ENCODE measurements at regions not wholly inside any gene's neighbourhood (a gene's known extent, or its start where the extent isn't known, plus 50 kb on each side); places are given as distances from the start of the nearest gene placed in this dataset.

DNA sequence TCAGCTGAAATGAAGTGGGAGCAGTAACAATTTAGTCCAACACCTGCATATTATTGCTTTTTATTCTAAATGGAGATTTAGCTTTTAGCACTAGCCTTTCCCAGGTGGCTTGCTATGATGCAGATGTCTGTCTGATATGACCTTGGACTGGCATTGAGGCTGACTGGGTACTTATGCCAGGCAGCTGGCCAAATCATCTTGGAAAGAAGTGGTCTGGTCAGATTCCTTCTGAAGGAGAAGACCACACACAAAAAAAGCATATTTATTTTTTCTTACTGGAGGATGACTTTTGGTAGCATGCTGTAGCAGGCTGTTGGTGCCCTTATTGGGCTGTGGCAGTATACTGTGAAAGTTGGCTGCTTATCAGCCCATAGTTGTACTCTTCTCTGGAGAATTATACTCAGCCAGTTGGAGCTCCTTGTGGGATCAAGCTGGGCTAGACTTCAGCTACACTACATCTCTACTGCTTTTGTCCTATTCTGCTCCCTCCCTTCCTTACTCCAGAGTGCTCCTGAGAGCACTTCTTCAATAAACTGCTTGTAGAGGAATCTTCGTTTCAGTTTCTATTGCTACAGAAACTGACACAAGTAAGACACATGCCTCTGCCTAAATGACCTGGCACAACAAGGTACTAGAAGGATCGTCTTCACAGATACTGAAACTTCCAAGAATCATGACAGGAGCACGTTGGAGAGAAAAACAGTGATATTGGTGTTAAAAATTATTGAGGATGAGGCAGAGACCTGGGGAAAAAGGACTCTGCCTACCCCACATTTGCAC, 196.8 kb upstream of the RPS6KA3 start:
- no peak for DNase-seq

- DNase-seq = no peak
Observed at GRCh38 chrX:20461576-20461975, 194.9 kb upstream of the RPS6KA3 start.

DNA sequence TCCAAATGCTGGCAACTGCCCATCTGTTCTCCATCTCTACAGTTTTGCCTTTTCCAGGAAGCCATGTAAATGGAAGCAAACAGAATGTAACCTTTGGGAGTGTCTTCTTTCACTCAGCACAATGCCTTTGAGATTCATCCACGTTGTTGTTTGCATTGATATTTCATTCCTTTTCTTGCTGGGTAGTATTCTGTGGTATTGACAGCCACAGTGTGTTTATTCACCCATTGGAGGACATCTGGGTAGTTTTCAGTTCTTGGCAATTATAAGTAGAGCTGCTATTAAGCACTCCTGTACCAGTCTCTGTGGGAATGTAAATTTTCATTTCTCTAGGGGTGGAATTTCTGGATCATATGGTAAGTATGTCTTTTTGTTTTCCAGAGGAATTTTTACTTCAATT, 194.3 kb upstream of the RPS6KA3 start:
- DNase-seq = no peak

- no peak for DNase-seq
Observed at GRCh38 chrX:20459410-20460350, 193.0 kb upstream of the RPS6KA3 start.

- no peak for DNase-seq
Observed at GRCh38 chrX:20456971-20457370, 190.3 kb upstream of the RPS6KA3 start.

- no peak for DNase-seq
Observed at GRCh38 chrX:20455001-20455400, 188.3 kb upstream of the RPS6KA3 start.

DNA sequence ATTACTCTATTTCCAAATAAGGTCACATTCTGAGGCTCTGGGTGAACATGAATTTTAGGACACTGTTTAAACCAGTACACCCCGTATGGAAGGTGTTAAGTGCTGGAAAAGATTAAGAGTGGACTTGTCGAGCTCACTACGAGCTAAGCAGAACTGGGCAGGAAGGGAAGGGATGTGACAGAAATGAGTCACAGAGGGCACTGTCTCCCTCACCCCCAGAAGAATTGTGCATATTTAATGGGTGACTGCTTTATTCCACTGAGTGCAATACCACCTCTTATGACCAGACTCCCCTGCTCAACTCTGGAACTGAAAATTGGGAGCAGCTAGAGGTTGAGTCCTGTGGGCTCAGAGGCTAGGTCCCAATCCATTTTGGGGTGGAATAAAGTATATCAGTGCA, 187.4 kb upstream of the RPS6KA3 start:
- no peak for DNase-seq

DNA sequence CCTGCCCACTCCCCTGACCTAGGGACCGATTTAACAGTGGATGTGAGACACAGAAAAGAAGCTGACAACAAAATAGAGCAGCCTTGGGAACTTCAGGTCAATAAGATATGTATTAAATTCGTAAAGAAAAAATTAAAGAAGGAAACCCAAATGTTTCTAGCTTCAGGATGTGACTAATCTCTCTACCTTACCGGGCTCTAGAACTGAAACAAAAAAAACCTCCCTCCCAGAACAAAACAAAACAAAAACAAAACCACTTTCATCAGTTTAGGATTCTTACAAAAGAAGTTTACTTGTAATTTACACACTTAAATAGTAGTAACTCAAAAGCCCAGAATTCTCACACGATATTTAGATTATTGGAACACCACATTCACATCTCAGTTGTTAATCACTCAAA, 185.8 kb upstream of the RPS6KA3 start:
- DNase-seq = no peak

- DNase-seq = no peak
Observed at GRCh38 chrX:20451929-20452328, 185.2 kb upstream of the RPS6KA3 start.

DNA sequence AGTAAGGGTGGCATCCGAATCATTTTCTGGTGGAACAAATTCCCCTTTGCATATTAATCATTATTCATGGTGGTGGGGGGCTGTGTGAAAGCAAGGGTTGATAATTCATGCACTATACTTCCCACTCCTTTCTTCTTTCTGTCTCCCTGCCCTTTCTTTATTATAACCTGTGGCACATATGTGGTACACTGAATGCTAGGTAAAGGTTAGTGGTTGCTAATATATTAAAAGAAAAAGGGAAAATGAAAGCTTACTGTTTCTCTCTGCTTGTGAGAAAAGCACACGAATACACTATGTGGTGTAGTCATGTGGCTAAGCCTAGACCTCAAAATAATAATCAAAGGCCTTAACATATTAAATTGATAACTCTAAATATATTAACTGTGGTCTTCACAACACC, 178.4 kb upstream of the RPS6KA3 start:
- no peak for DNase-seq

DNA sequence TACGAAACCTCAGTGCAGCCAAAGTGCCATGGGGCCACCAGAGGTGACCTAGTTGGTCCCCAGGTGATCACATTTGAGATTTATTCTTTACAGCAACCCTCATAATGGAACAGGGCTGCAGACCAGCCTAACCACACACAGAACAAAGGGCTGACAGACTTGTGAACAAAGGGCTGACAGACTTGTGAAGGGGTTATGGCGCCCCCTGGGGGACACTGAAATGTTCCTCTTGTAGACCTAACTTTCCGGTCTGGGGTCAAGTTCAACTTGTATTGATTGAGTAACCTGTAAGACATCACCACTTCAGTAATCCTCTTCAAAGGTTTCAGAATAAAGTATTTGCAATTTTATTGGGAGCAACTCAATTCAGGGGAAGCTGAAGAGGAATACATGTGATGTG, 175.9 kb upstream of the RPS6KA3 start:
- DNase-seq = peak; percentile 88

GRCh38 chrX:20441123-20441522, 174.4 kb upstream of the RPS6KA3 start:
- no peak for DNase-seq

DNA sequence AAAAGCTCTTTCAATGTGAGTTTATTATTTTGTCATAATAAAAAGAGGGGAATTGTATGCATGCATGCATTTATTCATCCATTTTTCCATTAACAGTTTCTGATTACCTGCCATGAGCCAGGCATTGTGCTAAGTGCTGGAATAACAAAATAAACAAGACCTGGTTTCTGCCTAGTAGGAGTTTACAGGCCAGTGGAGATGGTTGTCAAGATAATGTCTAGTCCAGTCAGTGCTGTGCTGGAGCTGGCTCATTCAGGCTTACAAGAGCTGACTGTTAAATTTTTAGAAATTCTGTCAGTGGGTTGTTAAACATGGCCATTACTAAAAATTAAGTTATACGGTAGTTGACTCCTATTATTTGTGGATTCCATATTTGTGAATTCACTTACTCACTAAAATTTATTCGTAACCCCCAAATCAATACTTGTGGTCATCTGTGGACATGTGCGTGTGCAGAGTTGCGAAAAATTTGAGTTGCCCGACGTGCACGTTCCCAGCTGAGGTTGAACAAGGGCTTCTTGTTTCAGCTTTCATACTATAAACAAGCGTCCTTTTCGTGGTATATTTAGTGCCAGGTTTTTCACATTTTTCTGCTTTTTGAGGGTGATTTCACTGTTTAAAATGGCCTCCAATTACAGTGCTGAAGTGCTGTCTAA, 172.3 kb upstream of the RPS6KA3 start:
- no peak for DNase-seq

GRCh38 chrX:20437683-20438082, 171.0 kb upstream of the RPS6KA3 start:
- DNase-seq = no peak

- DNase-seq = no peak
Observed at GRCh38 chrX:20435913-20436312, 169.2 kb upstream of the RPS6KA3 start.

DNA sequence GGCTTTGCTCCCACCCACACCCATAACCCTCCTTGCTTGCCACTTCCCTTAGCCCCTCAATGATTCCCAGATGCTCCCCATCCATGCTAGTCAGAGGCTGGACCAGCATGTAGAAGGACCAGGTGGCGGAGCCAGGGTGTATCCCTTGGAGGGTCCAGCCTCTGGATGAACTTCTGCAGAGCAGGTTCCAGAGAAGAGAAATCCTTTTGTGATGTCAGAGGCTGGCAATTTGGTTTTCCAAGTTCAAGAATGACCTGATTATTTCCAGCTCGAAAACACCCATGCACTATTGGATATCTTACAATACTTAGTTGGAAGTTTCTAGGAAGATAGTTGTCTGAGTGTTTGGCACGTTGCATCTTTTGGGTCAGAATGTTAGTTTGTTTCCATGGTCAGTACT, 168.3 kb upstream of the RPS6KA3 start:
- DNase-seq = no peak

GRCh38 chrX:20433388-20433775, 166.7 kb upstream of the RPS6KA3 start:
- no peak for DNase-seq

GRCh38 chrX:20432746-20433387, 166.2 kb upstream of the RPS6KA3 start:
- no peak for DNase-seq

- DNase-seq = no peak
Observed at GRCh38 chrX:20432048-20432447, 165.3 kb upstream of the RPS6KA3 start.

DNA sequence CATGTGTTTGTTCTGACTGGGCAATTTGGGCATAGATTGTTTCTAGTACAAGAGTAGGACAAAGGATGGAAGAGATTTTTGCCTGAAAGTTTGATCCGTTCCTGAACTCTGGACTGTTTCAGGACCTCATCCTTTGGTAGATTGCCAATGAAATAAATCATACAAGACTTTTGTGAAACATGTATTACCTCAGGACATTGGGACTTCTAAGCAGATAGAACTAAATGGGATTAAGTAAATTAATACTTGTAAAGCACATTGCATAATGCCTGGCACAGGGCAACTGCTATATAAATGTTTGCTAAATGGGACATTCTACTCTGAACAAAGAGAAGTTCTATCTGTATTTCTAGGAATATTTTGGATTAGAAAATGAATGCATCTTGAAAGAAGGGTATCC, 164.8 kb upstream of the RPS6KA3 start:
- DNase-seq = no peak

GRCh38 chrX:20427173-20427770, 160.6 kb upstream of the RPS6KA3 start:
- DNase-seq = no peak

DNA sequence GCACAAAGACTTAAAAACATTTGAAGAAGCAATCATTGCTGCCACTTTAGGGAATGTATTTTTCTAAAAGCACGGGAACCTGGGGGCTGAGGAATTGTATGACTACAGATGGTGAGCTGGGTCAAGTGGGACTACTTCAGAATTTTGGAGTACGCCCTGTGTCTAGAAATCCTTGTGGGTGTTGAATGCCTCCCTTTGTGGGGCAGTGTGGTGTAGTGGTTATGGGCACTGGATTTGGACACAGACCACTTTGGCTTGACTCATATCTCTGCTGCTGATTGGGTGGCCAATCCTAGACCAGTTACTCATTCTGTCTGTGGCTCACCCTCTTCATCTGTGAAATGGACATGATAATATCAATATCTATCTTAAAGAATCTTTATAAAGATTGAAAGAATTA, 155.0 kb upstream of the RPS6KA3 start:
- DNase-seq = no peak

DNA sequence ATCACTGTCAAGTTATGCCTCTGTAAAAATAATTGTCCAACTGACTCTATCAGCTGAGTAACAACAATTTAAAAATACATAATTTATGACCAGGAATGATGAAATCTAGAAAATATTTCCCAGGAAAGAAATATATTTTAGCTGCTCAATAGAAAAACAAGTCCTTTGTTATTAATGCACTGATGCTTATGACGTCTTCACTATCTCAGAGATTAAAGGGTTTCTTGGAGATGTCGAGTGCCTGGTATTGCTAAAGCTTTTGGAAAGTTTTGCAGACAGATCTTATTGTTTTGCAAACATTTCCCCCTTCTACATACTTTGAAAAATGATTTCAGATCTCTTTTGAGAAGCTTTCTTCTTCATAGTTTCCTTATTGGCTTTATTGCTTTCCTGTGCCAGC, 154.6 kb upstream of the RPS6KA3 start:
- DNase-seq = no peak
